VCaP (cell line): ENCODE measurements at regions not wholly inside any gene's neighbourhood (a gene's known extent, or its start where the extent isn't known, plus 50 kb on each side); places are given as distances from the start of the nearest gene placed in this dataset.
A peak's percentile ranks its signal among the peaks of the same experiment; 100 is the strongest.

Experiments
- H3K27ac ChIP-seq: fragments of 450-650 bp; 2 replicates; pipeline ENCODE4 v1.5.1; 2017
- TF ChIP-seq, protein P1 (sequence below): fragments of 450-650 bp; conservative IDR thresholded peaks from 2 replicates; pipeline ENCODE4 v1.5.1; 2017; ENCODE audit warnings: mild to moderate bottlenecking, moderate library complexity

- TF ChIP-seq, protein P1, sequence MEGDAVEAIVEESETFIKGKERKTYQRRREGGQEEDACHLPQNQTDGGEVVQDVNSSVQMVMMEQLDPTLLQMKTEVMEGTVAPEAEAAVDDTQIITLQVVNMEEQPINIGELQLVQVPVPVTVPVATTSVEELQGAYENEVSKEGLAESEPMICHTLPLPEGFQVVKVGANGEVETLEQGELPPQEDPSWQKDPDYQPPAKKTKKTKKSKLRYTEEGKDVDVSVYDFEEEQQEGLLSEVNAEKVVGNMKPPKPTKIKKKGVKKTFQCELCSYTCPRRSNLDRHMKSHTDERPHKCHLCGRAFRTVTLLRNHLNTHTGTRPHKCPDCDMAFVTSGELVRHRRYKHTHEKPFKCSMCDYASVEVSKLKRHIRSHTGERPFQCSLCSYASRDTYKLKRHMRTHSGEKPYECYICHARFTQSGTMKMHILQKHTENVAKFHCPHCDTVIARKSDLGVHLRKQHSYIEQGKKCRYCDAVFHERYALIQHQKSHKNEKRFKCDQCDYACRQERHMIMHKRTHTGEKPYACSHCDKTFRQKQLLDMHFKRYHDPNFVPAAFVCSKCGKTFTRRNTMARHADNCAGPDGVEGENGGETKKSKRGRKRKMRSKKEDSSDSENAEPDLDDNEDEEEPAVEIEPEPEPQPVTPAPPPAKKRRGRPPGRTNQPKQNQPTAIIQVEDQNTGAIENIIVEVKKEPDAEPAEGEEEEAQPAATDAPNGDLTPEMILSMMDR: no peak
- H3K27ac ChIP-seq: no peak overlapping the region
Measured at GRCh38 chr18:26777351-26778053, 88.0 kb downstream of the AQP4 start.

DNA sequence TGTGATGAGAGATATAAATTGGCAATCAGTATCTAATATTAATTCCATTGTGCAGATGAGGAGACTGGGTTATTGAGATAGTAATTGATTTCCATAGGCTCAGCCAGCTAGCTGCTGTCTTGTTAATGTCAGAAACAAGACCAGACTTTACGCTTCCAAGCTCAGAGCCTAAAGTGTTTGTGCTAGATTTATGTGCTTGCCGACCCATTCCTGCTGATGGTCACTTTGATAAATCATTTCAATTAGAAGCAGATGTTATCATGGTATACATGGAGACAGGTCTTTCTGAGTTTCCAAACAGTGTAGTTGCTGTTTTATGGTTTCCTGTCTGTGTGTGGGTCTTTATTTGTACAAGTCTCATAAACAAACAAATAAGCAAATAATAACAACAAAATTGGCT, 92.8 kb downstream of the AQP4 start:
- H3K27ac ChIP-seq: peak overlapping the region; percentile 23; the same call in 1 of the 2 replicates
- TF ChIP-seq, protein P1: no peak

DNA sequence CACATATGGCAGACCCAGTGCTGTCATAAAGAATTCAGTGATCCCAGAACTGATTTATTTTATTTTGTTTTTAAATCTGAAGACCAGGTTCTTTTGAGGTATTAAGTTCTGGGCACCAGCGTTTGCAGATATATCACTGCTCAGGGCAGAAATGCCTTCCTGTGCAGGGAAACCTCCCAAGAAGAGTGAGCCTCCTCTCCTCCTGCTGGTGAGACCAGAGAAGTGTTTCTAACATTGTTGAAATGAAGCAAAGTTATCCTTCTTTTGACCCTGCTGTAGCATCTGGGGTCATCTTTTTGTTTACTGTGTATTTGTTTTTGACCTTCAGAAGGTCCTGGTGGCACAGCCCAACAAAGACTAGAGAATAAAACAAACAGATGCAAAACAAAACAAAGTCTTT, 94.0 kb downstream of the AQP4 start:
- TF ChIP-seq, protein P1: peak; percentile 34; the same call in 1 of the 2 replicates
- H3K27ac ChIP-seq: no peak overlapping the region

DNA sequence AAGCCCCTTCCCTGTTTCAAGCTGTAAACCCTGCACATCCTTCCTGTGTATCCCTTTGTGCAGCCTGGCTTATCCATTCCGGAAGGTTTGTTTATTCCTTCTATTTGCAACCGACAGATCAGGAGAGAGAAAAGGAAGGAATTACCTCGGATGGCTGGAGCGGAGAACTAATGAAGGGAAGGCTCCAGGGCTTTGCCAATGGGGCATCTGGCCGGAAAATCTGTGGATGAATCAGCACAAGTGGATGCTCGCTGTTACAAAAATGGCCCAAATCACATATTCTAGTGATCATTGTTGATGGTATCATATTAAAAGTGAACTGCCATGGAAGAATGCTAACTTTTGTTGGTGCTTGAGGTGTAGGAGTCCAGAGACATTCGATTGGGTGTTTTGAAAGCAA, 97.1 kb downstream of the AQP4 start:
- no peak overlapping the region for H3K27ac ChIP-seq
- TF ChIP-seq, protein P1: no peak

GRCh38 chr18:26765498-26765897, 100.0 kb downstream of the AQP4 start:
- no peak overlapping the region; the same call in 1 of the 2 replicates for H3K27ac ChIP-seq
- TF ChIP-seq, protein P1: no peak

GRCh38 chr18:26764586-26764985, 100.9 kb downstream of the AQP4 start:
- H3K27ac ChIP-seq: peak overlapping the region; percentile 41
- TF ChIP-seq, protein P1: no peak

- H3K27ac ChIP-seq: peak overlapping the region; percentile 41
- TF ChIP-seq, protein P1: no peak
Measured at GRCh38 chr18:26764177-26764576, 101.3 kb downstream of the AQP4 start.
